ENCODE measurements at regions not wholly inside any gene's neighbourhood (a gene's known extent, or its start where the extent isn't known, plus 50 kb on each side); places are given as distances from the start of the nearest gene placed in this dataset.

DNA sequence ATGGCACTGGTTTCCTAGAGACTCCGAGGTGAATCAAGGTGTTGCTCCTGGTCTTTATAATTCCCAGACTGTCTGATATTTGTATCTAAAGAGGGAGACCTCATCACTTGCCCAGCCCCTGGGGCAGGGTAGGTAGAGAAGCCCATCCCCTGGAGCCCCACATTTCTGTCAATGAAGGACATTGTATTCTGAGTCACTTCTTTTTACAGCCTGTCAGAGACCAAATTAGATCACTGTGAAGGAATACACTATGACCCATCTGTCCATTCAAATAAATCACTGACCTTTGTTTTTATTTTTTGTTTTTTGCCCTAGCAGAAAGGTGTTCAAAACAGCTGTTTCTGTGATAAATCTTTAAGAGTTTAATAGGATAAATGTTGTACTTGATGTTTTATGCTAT, 67.9 kb upstream of the ANO6 start:
- TF ChIP-seq, protein P1, sequence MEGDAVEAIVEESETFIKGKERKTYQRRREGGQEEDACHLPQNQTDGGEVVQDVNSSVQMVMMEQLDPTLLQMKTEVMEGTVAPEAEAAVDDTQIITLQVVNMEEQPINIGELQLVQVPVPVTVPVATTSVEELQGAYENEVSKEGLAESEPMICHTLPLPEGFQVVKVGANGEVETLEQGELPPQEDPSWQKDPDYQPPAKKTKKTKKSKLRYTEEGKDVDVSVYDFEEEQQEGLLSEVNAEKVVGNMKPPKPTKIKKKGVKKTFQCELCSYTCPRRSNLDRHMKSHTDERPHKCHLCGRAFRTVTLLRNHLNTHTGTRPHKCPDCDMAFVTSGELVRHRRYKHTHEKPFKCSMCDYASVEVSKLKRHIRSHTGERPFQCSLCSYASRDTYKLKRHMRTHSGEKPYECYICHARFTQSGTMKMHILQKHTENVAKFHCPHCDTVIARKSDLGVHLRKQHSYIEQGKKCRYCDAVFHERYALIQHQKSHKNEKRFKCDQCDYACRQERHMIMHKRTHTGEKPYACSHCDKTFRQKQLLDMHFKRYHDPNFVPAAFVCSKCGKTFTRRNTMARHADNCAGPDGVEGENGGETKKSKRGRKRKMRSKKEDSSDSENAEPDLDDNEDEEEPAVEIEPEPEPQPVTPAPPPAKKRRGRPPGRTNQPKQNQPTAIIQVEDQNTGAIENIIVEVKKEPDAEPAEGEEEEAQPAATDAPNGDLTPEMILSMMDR (IDR thresholded peaks at IDR 0.05) = no peak
- no peaks in the 10 kb centered on the region for H3K4me1 ChIP-seq
- H3K27me3 ChIP-seq = no peaks in the 10 kb centered on the region
- intact Hi-C loops (cut with DNase I) = no loop called here
- DNase-seq (ENCODE audit: low spot score in 2 of 2) = no peak
- H3K36me3 ChIP-seq = no peaks in the 10 kb centered on the region
- no peaks in the 10 kb centered on the region for H3K9me3 ChIP-seq
- H3K27ac ChIP-seq = no peak overlapping the region
- no peak overlapping the region for H3K4me3 ChIP-seq

DNA sequence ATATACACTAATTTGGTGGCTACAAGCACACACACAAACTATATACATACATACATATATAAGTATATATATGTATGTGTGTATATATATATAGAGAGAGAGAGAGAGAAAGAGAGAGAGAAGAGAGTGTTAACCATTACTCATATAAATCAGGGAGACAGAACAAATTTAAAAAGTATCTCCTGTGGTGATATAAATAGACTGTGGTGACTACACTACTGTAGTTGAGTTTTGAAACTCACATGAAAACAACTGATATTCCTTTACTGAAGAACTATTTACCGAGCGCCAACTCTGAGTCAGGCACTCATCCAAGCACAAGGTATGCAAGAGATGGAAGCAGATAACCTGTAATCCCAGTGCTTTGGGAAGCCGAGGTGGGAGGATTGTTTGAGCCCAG, 67.3 kb upstream of the ANO6 start:
- Histone ChIP-seq H3K27me3 (no peaks in the 10 kb centered on the region), H3K36me3 (no peaks in the 10 kb centered on the region), H3K4me3 (no peak overlapping the region), H3K27ac (no peak overlapping the region), H3K9me3 (no peaks in the 10 kb centered on the region), H3K4me1 (no peaks in the 10 kb centered on the region)
- intact Hi-C loops (cut with DNase I) = no loop called here
- no peak for DNase-seq (ENCODE audit: low spot score in 2 of 2)
- TF ChIP-seq, protein P1 (IDR thresholded peaks at IDR 0.05) = no peak

- Histone ChIP-seq H3K27me3 (no peaks in the 10 kb centered on the region), H3K4me3 (no peak overlapping the region), H3K4me1 (no peaks in the 10 kb centered on the region), H3K27ac (no peak overlapping the region), H3K9me3 (no peaks in the 10 kb centered on the region), H3K36me3 (no peaks in the 10 kb centered on the region)
- TF ChIP-seq, protein P1 (IDR thresholded peaks at IDR 0.05) = no peak
- intact Hi-C loops (cut with DNase I) = no loop called here
- DNase-seq (ENCODE audit: low spot score in 2 of 2) = no peak
These were observed 50.6 kb upstream of the ANO6 start for GRCh38 chr12:45165284-45165683.

- Histone ChIP-seq H3K27me3 (no peaks in the 10 kb centered on the region), H3K9me3 (no peaks in the 10 kb centered on the region), H3K36me3 (no peaks in the 10 kb centered on the region), H3K4me1 (no peaks in the 10 kb centered on the region), H3K4me3 (no peak overlapping the region), H3K27ac (no peak overlapping the region)
- TF ChIP-seq, protein P1 (IDR thresholded peaks at IDR 0.05) = no peak
- intact Hi-C loops (cut with DNase I) = no loop called here
- DNase-seq (ENCODE audit: low spot score in 2 of 2) = no peak
These were observed 49.8 kb upstream of the ANO6 start for GRCh38 chr12:45166056-45166455.

Data from ascending aorta (tissue), 2 donors.